ENCODE measurements at regions not wholly inside any gene's neighbourhood (a gene's known extent, or its start where the extent isn't known, plus 50 kb on each side); places are given as distances from the start of the nearest gene placed in this dataset.

DNA sequence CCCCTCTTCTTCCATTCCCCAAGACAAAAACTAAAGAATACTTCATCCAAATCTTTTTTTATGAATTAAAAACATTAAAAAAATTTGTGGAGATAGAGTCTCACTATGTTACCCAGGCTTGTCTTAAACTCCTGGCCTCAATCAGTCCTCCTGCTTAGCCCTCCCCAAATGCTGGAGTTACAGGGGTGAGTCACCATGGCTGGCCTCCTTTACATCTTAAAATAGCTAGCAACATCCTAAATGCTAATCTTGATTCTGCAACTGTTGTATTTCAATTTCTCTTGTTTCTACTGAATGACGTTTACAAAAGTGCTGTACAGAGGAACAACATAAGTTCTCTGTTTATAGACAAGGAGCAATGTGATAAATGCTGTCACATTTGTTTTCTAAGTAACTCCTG lies 483.5 kb downstream of the ADGRL2 start:
- H3K27me3 ChIP-seq (ENCODE audit: low read depth, low read length) = no peaks in the 10 kb centered on the region
- H3K4me1 ChIP-seq (ENCODE audit: control insufficient read depth in 1 of 2, insufficient read depth in 2 of 2, low read length in 2 of 2) = no peaks in the 10 kb centered on the region
- no peaks in the 10 kb centered on the region for H3K9me3 ChIP-seq (ENCODE audit: control insufficient read depth in 1 of 2, low read length in 2 of 2)
- H3K27ac ChIP-seq (ENCODE audit: low read length) = no peak overlapping the region
- H3K36me3 ChIP-seq (ENCODE audit: control insufficient read depth in 1 of 2, insufficient read depth in 2 of 2, low read length in 2 of 2) = no peaks in the 10 kb centered on the region
- no peak overlapping the region for H3K4me3 ChIP-seq (ENCODE audit: low read depth in 1 of 2, low read length in 2 of 2)

GRCh38 chr1:82279241-82279640 lies 478.5 kb downstream of the ADGRL2 start:
- Histone ChIP-seq H3K27ac (ENCODE audit: low read length) (no peak overlapping the region), H3K4me1 (ENCODE audit: control insufficient read depth in 1 of 2, insufficient read depth in 2 of 2, low read length in 2 of 2) (no peaks in the 10 kb centered on the region), H3K36me3 (ENCODE audit: control insufficient read depth in 1 of 2, insufficient read depth in 2 of 2, low read length in 2 of 2) (no peaks in the 10 kb centered on the region), H3K4me3 (ENCODE audit: low read depth in 1 of 2, low read length in 2 of 2) (no peak overlapping the region), H3K9me3 (ENCODE audit: control insufficient read depth in 1 of 2, low read length in 2 of 2) (no peaks in the 10 kb centered on the region), H3K27me3 (ENCODE audit: low read depth, low read length) (no peaks in the 10 kb centered on the region)

DNA sequence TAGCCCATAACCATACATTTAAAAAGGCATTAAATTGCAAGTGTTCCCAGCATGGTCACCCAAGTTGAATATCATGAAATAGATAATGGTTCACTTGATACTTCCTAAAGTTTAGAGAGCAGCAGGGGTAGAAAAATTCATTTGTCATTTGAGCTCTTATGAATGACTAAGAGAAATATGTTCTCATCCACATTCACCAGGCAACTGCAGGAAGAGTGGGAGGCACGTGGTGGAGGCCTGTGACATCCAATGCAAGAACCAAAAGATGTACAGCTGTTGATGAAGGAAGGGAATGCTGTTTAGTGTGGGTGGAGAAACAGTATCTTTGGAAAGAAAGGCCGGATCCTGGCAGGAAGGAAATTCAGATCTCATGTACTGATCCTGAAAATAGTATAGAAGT lies 473.1 kb downstream of the ADGRL2 start:
- Histone ChIP-seq H3K27ac (ENCODE audit: low read length) (no peak overlapping the region), H3K9me3 (ENCODE audit: control insufficient read depth in 1 of 2, low read length in 2 of 2) (peaks cover 0 to 3% of the 10 kb centered on the region in 2 donors), H3K27me3 (ENCODE audit: low read depth, low read length) (no peaks in the 10 kb centered on the region), H3K36me3 (ENCODE audit: control insufficient read depth in 1 of 2, insufficient read depth in 2 of 2, low read length in 2 of 2) (no peaks in the 10 kb centered on the region), H3K4me3 (ENCODE audit: low read depth in 1 of 2, low read length in 2 of 2) (no peak overlapping the region), H3K4me1 (ENCODE audit: control insufficient read depth in 1 of 2, insufficient read depth in 2 of 2, low read length in 2 of 2) (peaks cover 0 to 4% of the 10 kb centered on the region in 2 donors)

GRCh38 chr1:82269431-82269830 lies 468.7 kb downstream of the ADGRL2 start:
- Histone ChIP-seq H3K9me3 (ENCODE audit: control insufficient read depth in 1 of 2, low read length in 2 of 2) (peaks cover 0 to 3% of the 10 kb centered on the region in 2 donors), H3K4me3 (ENCODE audit: low read depth in 1 of 2, low read length in 2 of 2) (no peak overlapping the region), H3K27ac (ENCODE audit: low read length) (no peak overlapping the region), H3K36me3 (ENCODE audit: control insufficient read depth in 1 of 2, insufficient read depth in 2 of 2, low read length in 2 of 2) (no peaks in the 10 kb centered on the region), H3K27me3 (ENCODE audit: low read depth, low read length) (no peaks in the 10 kb centered on the region), H3K4me1 (ENCODE audit: control insufficient read depth in 1 of 2, insufficient read depth in 2 of 2, low read length in 2 of 2) (peaks cover 0 to 4% of the 10 kb centered on the region in 2 donors)

- H3K27me3 ChIP-seq (ENCODE audit: low read depth, low read length) = no peaks in the 10 kb centered on the region
- no peak overlapping the region for H3K4me3 ChIP-seq (ENCODE audit: low read depth in 1 of 2, low read length in 2 of 2)
- peaks cover 0 to 4% of the 10 kb centered on the region in 2 donors for H3K4me1 ChIP-seq (ENCODE audit: control insufficient read depth in 1 of 2, insufficient read depth in 2 of 2, low read length in 2 of 2)
- H3K36me3 ChIP-seq (ENCODE audit: control insufficient read depth in 1 of 2, insufficient read depth in 2 of 2, low read length in 2 of 2) = no peaks in the 10 kb centered on the region
- peaks cover 0 to 3% of the 10 kb centered on the region in 2 donors for H3K9me3 ChIP-seq (ENCODE audit: control insufficient read depth in 1 of 2, low read length in 2 of 2)
- H3K27ac ChIP-seq (ENCODE audit: low read length) = no peak overlapping the region
Observed at GRCh38 chr1:82268826-82269225, 468.1 kb downstream of the ADGRL2 start.

- H3K27ac ChIP-seq (ENCODE audit: low read length) = no peak overlapping the region
- H3K36me3 ChIP-seq (ENCODE audit: control insufficient read depth in 1 of 2, insufficient read depth in 2 of 2, low read length in 2 of 2) = no peaks in the 10 kb centered on the region
- H3K4me3 ChIP-seq (ENCODE audit: low read depth in 1 of 2, low read length in 2 of 2) = no peak overlapping the region
- peaks cover 0 to 3% of the 10 kb centered on the region in 2 donors for H3K9me3 ChIP-seq (ENCODE audit: control insufficient read depth in 1 of 2, low read length in 2 of 2)
- H3K4me1 ChIP-seq (ENCODE audit: control insufficient read depth in 1 of 2, insufficient read depth in 2 of 2, low read length in 2 of 2) = peaks cover 0 to 4% of the 10 kb centered on the region in 2 donors
- no peaks in the 10 kb centered on the region for H3K27me3 ChIP-seq (ENCODE audit: low read depth, low read length)
Observed at GRCh38 chr1:82266351-82266750, 465.6 kb downstream of the ADGRL2 start.

GRCh38 chr1:82265436-82265835 lies 464.7 kb downstream of the ADGRL2 start:
- H3K27me3 ChIP-seq (ENCODE audit: low read depth, low read length) = no peaks in the 10 kb centered on the region
- H3K4me3 ChIP-seq (ENCODE audit: low read depth in 1 of 2, low read length in 2 of 2) = no peak overlapping the region
- H3K4me1 ChIP-seq (ENCODE audit: control insufficient read depth in 1 of 2, insufficient read depth in 2 of 2, low read length in 2 of 2) = peaks cover 0 to 4% of the 10 kb centered on the region in 2 donors
- H3K36me3 ChIP-seq (ENCODE audit: control insufficient read depth in 1 of 2, insufficient read depth in 2 of 2, low read length in 2 of 2) = no peaks in the 10 kb centered on the region
- no peaks in the 10 kb centered on the region for H3K9me3 ChIP-seq (ENCODE audit: control insufficient read depth in 1 of 2, low read length in 2 of 2)
- H3K27ac ChIP-seq (ENCODE audit: low read length) = no peak overlapping the region

GRCh38 chr1:82264802-82265201 lies 464.1 kb downstream of the ADGRL2 start:
- H3K27me3 ChIP-seq (ENCODE audit: low read depth, low read length) = no peaks in the 10 kb centered on the region
- H3K36me3 ChIP-seq (ENCODE audit: control insufficient read depth in 1 of 2, insufficient read depth in 2 of 2, low read length in 2 of 2) = no peaks in the 10 kb centered on the region
- no peak overlapping the region for H3K4me3 ChIP-seq (ENCODE audit: low read depth in 1 of 2, low read length in 2 of 2)
- peaks cover 0 to 4% of the 10 kb centered on the region in 2 donors for H3K4me1 ChIP-seq (ENCODE audit: control insufficient read depth in 1 of 2, insufficient read depth in 2 of 2, low read length in 2 of 2)
- no peaks in the 10 kb centered on the region for H3K9me3 ChIP-seq (ENCODE audit: control insufficient read depth in 1 of 2, low read length in 2 of 2)
- H3K27ac ChIP-seq (ENCODE audit: low read length) = no peak overlapping the region

DNA sequence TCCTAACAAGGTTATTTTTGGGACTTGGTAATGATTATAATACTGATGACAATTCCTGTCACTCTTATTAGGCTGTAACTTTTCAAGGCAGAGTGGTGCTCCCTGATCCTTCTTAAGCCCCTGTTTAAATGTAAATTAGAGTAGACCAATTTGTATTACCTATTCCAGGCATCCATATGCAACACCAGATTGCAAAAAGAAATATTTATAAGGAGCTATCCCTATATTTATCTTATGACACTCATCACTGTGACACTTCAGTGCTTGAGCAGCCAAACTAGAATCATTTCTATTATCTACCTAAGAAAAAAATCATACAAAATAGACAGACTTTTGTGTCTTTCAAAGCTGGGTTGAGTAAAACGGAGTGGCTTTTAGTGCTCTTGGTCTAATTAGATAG lies 462.7 kb downstream of the ADGRL2 start:
- Histone ChIP-seq H3K27me3 (ENCODE audit: low read depth, low read length) (no peaks in the 10 kb centered on the region), H3K27ac (ENCODE audit: low read length) (no peak overlapping the region), H3K9me3 (ENCODE audit: control insufficient read depth in 1 of 2, low read length in 2 of 2) (no peaks in the 10 kb centered on the region), H3K4me3 (ENCODE audit: low read depth in 1 of 2, low read length in 2 of 2) (no peak overlapping the region), H3K4me1 (ENCODE audit: control insufficient read depth in 1 of 2, insufficient read depth in 2 of 2, low read length in 2 of 2) (no peaks in the 10 kb centered on the region), H3K36me3 (ENCODE audit: control insufficient read depth in 1 of 2, insufficient read depth in 2 of 2, low read length in 2 of 2) (no peaks in the 10 kb centered on the region)

- H3K27ac ChIP-seq (ENCODE audit: low read length) = no peak overlapping the region
- no peaks in the 10 kb centered on the region for H3K27me3 ChIP-seq (ENCODE audit: low read depth, low read length)
- no peak overlapping the region for H3K4me3 ChIP-seq (ENCODE audit: low read depth in 1 of 2, low read length in 2 of 2)
- H3K9me3 ChIP-seq (ENCODE audit: control insufficient read depth in 1 of 2, low read length in 2 of 2) = no peaks in the 10 kb centered on the region
- no peaks in the 10 kb centered on the region for H3K4me1 ChIP-seq (ENCODE audit: control insufficient read depth in 1 of 2, insufficient read depth in 2 of 2, low read length in 2 of 2)
- no peaks in the 10 kb centered on the region for H3K36me3 ChIP-seq (ENCODE audit: control insufficient read depth in 1 of 2, insufficient read depth in 2 of 2, low read length in 2 of 2)
Observed at GRCh38 chr1:82260666-82261065, 459.9 kb downstream of the ADGRL2 start.

DNA sequence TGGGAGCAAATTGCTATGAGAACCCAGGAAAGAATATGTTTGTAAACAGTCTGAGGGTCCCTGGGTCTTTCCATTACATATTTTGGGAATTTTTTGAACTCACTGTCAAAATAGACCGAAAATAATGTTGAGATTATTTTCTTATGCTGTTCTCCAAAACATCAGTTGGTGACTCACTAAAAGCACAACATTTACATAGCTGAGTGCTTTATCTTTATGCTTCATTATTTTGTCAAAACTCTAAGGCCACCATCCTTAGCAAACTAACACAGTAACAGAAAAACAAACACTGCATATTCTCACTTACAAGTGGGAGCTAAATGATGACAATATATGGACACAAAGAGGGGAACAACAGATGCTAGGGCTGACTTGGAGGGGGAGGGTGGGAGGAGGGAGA lies 459.3 kb downstream of the ADGRL2 start:
- H3K4me1 ChIP-seq (ENCODE audit: control insufficient read depth in 1 of 2, insufficient read depth in 2 of 2, low read length in 2 of 2) = no peaks in the 10 kb centered on the region
- H3K36me3 ChIP-seq (ENCODE audit: control insufficient read depth in 1 of 2, insufficient read depth in 2 of 2, low read length in 2 of 2) = no peaks in the 10 kb centered on the region
- no peak overlapping the region for H3K27ac ChIP-seq (ENCODE audit: low read length)
- H3K4me3 ChIP-seq (ENCODE audit: low read depth in 1 of 2, low read length in 2 of 2) = no peak overlapping the region
- H3K9me3 ChIP-seq (ENCODE audit: control insufficient read depth in 1 of 2, low read length in 2 of 2) = no peaks in the 10 kb centered on the region
- H3K27me3 ChIP-seq (ENCODE audit: low read depth, low read length) = no peaks in the 10 kb centered on the region

- H3K27me3 ChIP-seq (ENCODE audit: low read depth, low read length) = no peaks in the 10 kb centered on the region
Observed at GRCh38 chr1:82258887-82259286, 458.2 kb downstream of the ADGRL2 start.

More at GRCh38 chr1:82258887-82259286, 458.2 kb downstream of the ADGRL2 start:
- H3K4me3 ChIP-seq (ENCODE audit: low read depth in 1 of 2, low read length in 2 of 2) = no peak overlapping the region
- no peaks in the 10 kb centered on the region for H3K4me1 ChIP-seq (ENCODE audit: control insufficient read depth in 1 of 2, insufficient read depth in 2 of 2, low read length in 2 of 2)
- H3K36me3 ChIP-seq (ENCODE audit: control insufficient read depth in 1 of 2, insufficient read depth in 2 of 2, low read length in 2 of 2) = no peaks in the 10 kb centered on the region
- no peaks in the 10 kb centered on the region for H3K9me3 ChIP-seq (ENCODE audit: control insufficient read depth in 1 of 2, low read length in 2 of 2)
- no peak overlapping the region for H3K27ac ChIP-seq (ENCODE audit: low read length)
